Stomach (tissue), 4 donors: ENCODE measurements at regions not wholly inside any gene's neighbourhood (a gene's known extent, or its start where the extent isn't known, plus 50 kb on each side); places are given as distances from the start of the nearest gene placed in this dataset.

Experiments used
- POLR2A ChIP-seq, 4 donors: fragments of 450-650 bp; IDR thresholded peaks; one replicate each; pipeline ENCODE4 v1.6.1; 2016; ENCODE audit warnings: antibody characterized with exemption in 4 of 4, control low read depth in 2 of 4, mild to moderate bottlenecking in 1 of 4, moderate library complexity in 1 of 4
- POLR2AphosphoS5 ChIP-seq, 3 donors: sonication (generic); formaldehyde crosslinking; IDR thresholded peaks; one replicate each; pipeline ENCODE4 v1.6.1; 2016; ENCODE audit warnings: antibody characterized with exemption in 3 of 3
- TF ChIP-seq, protein P1 (sequence below), 7 experiments: fragments of 450-650 bp in 4 of 7; fragments of 200-600 bp in 3 of 7; sonication (generic) in 3 of 7; IDR thresholded peaks; one replicate each; pipeline ENCODE4 v1.5.1; 2016 to 2019; ENCODE audit warnings: antibody characterized with exemption in 7 of 7, control low read depth in 2 of 7, mild to moderate bottlenecking in 1 of 7

DNA sequence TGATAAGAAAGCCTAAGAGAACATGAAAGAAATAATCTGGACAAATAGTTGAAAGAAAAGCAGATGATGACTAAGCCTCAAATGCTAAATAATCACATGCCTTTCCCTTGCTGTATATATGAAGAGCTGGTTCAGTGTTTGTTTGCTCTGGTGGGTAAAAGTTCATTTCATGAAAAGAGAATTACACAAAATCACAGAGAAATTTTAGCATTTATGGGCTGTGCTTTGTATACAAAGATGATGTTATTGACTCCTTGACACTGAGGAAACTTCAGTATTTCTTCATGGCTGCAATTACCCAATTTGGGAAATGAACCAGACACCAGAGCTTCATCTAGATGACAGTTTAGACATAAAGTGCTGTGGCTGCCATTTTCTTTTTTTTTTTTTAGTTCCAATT, 527.2 kb downstream of the NR2F1-AS1 start:
- TF ChIP-seq, protein P1, sequence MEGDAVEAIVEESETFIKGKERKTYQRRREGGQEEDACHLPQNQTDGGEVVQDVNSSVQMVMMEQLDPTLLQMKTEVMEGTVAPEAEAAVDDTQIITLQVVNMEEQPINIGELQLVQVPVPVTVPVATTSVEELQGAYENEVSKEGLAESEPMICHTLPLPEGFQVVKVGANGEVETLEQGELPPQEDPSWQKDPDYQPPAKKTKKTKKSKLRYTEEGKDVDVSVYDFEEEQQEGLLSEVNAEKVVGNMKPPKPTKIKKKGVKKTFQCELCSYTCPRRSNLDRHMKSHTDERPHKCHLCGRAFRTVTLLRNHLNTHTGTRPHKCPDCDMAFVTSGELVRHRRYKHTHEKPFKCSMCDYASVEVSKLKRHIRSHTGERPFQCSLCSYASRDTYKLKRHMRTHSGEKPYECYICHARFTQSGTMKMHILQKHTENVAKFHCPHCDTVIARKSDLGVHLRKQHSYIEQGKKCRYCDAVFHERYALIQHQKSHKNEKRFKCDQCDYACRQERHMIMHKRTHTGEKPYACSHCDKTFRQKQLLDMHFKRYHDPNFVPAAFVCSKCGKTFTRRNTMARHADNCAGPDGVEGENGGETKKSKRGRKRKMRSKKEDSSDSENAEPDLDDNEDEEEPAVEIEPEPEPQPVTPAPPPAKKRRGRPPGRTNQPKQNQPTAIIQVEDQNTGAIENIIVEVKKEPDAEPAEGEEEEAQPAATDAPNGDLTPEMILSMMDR (IDR thresholded peaks at IDR 0.05) = no peak
- no peak for TF ChIP-seq POLR2A (IDR thresholded peaks at IDR 0.05)
- no peak for TF ChIP-seq POLR2AphosphoS5 (IDR thresholded peaks at IDR 0.05)
